MM.1S (cell line): ENCODE measurements at regions not wholly inside any gene's neighbourhood (a gene's known extent, or its start where the extent isn't known, plus 50 kb on each side); places are given as distances from the start of the nearest gene placed in this dataset.

Experiments used
- EZH2 ChIP-seq: fragments of 300-600 bp; sonication (generic); optimal IDR thresholded peaks from 2 replicates; pipeline ENCODE3; 2017; ENCODE audit warnings: low read depth, mild to moderate bottlenecking, antibody characterized with exemption, low read length, mixed read lengths
- EZH2phosphoT487 ChIP-seq: fragments of 300-600 bp; sonication (generic); IDR thresholded peaks from 2 replicates; pipeline ENCODE4 v1.6.1; 2018; ENCODE audit warnings: antibody characterized with exemption, low read length
- TF ChIP-seq, protein P1 (sequence below): fragments of 300-600 bp; sonication (generic); IDR thresholded peaks from 2 replicates; pipeline ENCODE4 v1.5.1; 2016; ENCODE audit warnings: antibody characterized with exemption, low read length, mixed read lengths

GRCh38 chr13:90400372-90400771 is 947.1 kb upstream of the MIR17HG start:
- TF ChIP-seq, protein P1, sequence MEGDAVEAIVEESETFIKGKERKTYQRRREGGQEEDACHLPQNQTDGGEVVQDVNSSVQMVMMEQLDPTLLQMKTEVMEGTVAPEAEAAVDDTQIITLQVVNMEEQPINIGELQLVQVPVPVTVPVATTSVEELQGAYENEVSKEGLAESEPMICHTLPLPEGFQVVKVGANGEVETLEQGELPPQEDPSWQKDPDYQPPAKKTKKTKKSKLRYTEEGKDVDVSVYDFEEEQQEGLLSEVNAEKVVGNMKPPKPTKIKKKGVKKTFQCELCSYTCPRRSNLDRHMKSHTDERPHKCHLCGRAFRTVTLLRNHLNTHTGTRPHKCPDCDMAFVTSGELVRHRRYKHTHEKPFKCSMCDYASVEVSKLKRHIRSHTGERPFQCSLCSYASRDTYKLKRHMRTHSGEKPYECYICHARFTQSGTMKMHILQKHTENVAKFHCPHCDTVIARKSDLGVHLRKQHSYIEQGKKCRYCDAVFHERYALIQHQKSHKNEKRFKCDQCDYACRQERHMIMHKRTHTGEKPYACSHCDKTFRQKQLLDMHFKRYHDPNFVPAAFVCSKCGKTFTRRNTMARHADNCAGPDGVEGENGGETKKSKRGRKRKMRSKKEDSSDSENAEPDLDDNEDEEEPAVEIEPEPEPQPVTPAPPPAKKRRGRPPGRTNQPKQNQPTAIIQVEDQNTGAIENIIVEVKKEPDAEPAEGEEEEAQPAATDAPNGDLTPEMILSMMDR = no peak
- TF ChIP-seq EZH2 = no peak
- TF ChIP-seq EZH2phosphoT487 = no peak
